T-helper 1 cell treated with Interleukin-12 subunit alpha and Interleukin-12 subunit beta and Interleukin-4 antibody, amounts not matched to agents 30 μg/mL and 1 μg/mL, for 36 hours (primary cell): ENCODE measurements at regions not wholly inside any gene's neighbourhood (a gene's known extent, or its start where the extent isn't known, plus 50 kb on each side); places are given as distances from the start of the nearest gene placed in this dataset.
"Not testable (repeated sequence)": the region's sequence is repeated elsewhere in the genome, so short reads cannot be mapped to it uniquely, and the experiment has no call there.

ENCODE experiments used
- H3K27ac Mint-ChIP-seq: one replicate; pipeline ENCODE4 v1.8.0; 2021; ENCODE audit warnings: mild to moderate bottlenecking, mixed read lengths
- H3K27me3 Mint-ChIP-seq: one replicate; pipeline ENCODE4 v1.8.0; 2021; ENCODE audit warnings: low read depth, mixed read lengths
- H3K36me3 Mint-ChIP-seq: one replicate; pipeline ENCODE4 v1.8.0; 2021; ENCODE audit warnings: low read depth, mixed read lengths
- H3K4me1 Mint-ChIP-seq: one replicate; pipeline ENCODE4 v1.8.0; 2021; ENCODE audit warnings: low read depth, mixed read lengths
- H3K4me3 Mint-ChIP-seq: one replicate; pipeline ENCODE4 v1.8.0; 2021; ENCODE audit warnings: mild to moderate bottlenecking, moderate library complexity, mixed read lengths
- H3K9me3 Mint-ChIP-seq: one replicate; pipeline ENCODE4 v1.8.0; 2021; ENCODE audit warnings: mixed read lengths

GRCh38 chr3:31081018-31081662, 186.7 kb upstream of the GADL1 start:
- no peak overlapping the region for H3K27ac Mint-ChIP-seq
- peaks cover 15% of the 10 kb centered on the region for H3K4me1 Mint-ChIP-seq
- H3K4me3 Mint-ChIP-seq: no peak overlapping the region
- peaks cover 7% of the 10 kb centered on the region for H3K27me3 Mint-ChIP-seq
- H3K36me3 Mint-ChIP-seq: no peaks in the 10 kb centered on the region
- no peaks in the 10 kb centered on the region for H3K9me3 Mint-ChIP-seq

- Mint-ChIP-seq H3K4me3 (no peak overlapping the region), H3K27me3 (peaks cover 3% of the 10 kb centered on the region), H3K4me1 (peaks cover 2% of the 10 kb centered on the region), H3K36me3 (no peaks in the 10 kb centered on the region), H3K27ac (no peak overlapping the region), H3K9me3 (no peaks in the 10 kb centered on the region)
These were observed 191.7 kb upstream of the GADL1 start for GRCh38 chr3:31086148-31086547.

GRCh38 chr3:31086698-31087097, 192.2 kb upstream of the GADL1 start:
- Mint-ChIP-seq H3K27ac (no peak overlapping the region), H3K36me3 (no peaks in the 10 kb centered on the region)

GRCh38 chr3:31091748-31092147, 197.3 kb upstream of the GADL1 start:
- Mint-ChIP-seq H3K4me1 (peaks cover 11% of the 10 kb centered on the region), H3K27ac (no peak overlapping the region)

More at GRCh38 chr3:31086698-31087097, 192.2 kb upstream of the GADL1 start:
- H3K27me3 Mint-ChIP-seq: peaks cover 3% of the 10 kb centered on the region
- H3K9me3 Mint-ChIP-seq: no peaks in the 10 kb centered on the region
- H3K4me3 Mint-ChIP-seq: no peak overlapping the region
- H3K4me1 Mint-ChIP-seq: peaks cover 1% of the 10 kb centered on the region

GRCh38 chr3:31092748-31093589, 198.5 kb upstream of the GADL1 start:
- no peaks in the 10 kb centered on the region for H3K9me3 Mint-ChIP-seq
- H3K27ac Mint-ChIP-seq: no peak overlapping the region
- no peaks in the 10 kb centered on the region for H3K36me3 Mint-ChIP-seq
- no peak overlapping the region for H3K4me3 Mint-ChIP-seq
- H3K4me1 Mint-ChIP-seq: peaks cover 19% of the 10 kb centered on the region
- peaks cover 4% of the 10 kb centered on the region for H3K27me3 Mint-ChIP-seq

More at GRCh38 chr3:31091748-31092147, 197.3 kb upstream of the GADL1 start:
- H3K4me3 Mint-ChIP-seq: no peak overlapping the region
- no peaks in the 10 kb centered on the region for H3K9me3 Mint-ChIP-seq
- peaks cover 4% of the 10 kb centered on the region for H3K27me3 Mint-ChIP-seq
- no peaks in the 10 kb centered on the region for H3K36me3 Mint-ChIP-seq

GRCh38 chr3:31093606-31094005, 199.1 kb upstream of the GADL1 start:
- Mint-ChIP-seq H3K27me3 (peaks cover 4% of the 10 kb centered on the region), H3K4me3 (no peak overlapping the region), H3K36me3 (peaks cover 2% of the 10 kb centered on the region), H3K27ac (no peak overlapping the region), H3K9me3 (no peaks in the 10 kb centered on the region), H3K4me1 (peaks cover 19% of the 10 kb centered on the region)

- Mint-ChIP-seq H3K27me3 (peaks cover 4% of the 10 kb centered on the region), H3K4me1 (peaks cover 19% of the 10 kb centered on the region), H3K4me3 (no peak overlapping the region), H3K36me3 (peaks cover 2% of the 10 kb centered on the region), H3K27ac (no peak overlapping the region), H3K9me3 (no peaks in the 10 kb centered on the region)
These were observed 199.6 kb upstream of the GADL1 start for GRCh38 chr3:31094048-31094447.

- Mint-ChIP-seq H3K9me3 (no peaks in the 10 kb centered on the region), H3K4me3 (no peak overlapping the region), H3K27ac (no peak overlapping the region), H3K36me3 (peaks cover 2% of the 10 kb centered on the region), H3K4me1 (peaks cover 18% of the 10 kb centered on the region), H3K27me3 (peaks cover 4% of the 10 kb centered on the region)
These were observed 200.8 kb upstream of the GADL1 start for GRCh38 chr3:31095255-31095654.

GRCh38 chr3:31096661-31097395, 202.4 kb upstream of the GADL1 start:
- H3K4me1 Mint-ChIP-seq: peaks cover 21% of the 10 kb centered on the region
- peaks cover 2% of the 10 kb centered on the region for H3K36me3 Mint-ChIP-seq
- no peak overlapping the region for H3K4me3 Mint-ChIP-seq

GRCh38 chr3:31100519-31100918, 206.1 kb upstream of the GADL1 start:
- H3K4me3 Mint-ChIP-seq: no peak overlapping the region
- peaks cover 25% of the 10 kb centered on the region for H3K4me1 Mint-ChIP-seq
- H3K27me3 Mint-ChIP-seq: no peaks in the 10 kb centered on the region

More at GRCh38 chr3:31096661-31097395, 202.4 kb upstream of the GADL1 start:
- no peak overlapping the region for H3K27ac Mint-ChIP-seq
- peaks cover 4% of the 10 kb centered on the region for H3K9me3 Mint-ChIP-seq
- peaks cover 4% of the 10 kb centered on the region for H3K27me3 Mint-ChIP-seq

GRCh38 chr3:31101285-31101684, 206.8 kb upstream of the GADL1 start:
- H3K4me3 Mint-ChIP-seq, H3K9me3 Mint-ChIP-seq, H3K27me3 Mint-ChIP-seq, H3K36me3 Mint-ChIP-seq: not testable (repeated sequence)
- H3K4me1 Mint-ChIP-seq: peaks cover 28% of the 10 kb centered on the region
- H3K27ac Mint-ChIP-seq: peak overlapping the region; percentile 34

More at GRCh38 chr3:31100519-31100918, 206.1 kb upstream of the GADL1 start:
- H3K36me3 Mint-ChIP-seq: peaks cover 2% of the 10 kb centered on the region
- H3K9me3 Mint-ChIP-seq: peaks cover 8% of the 10 kb centered on the region
- no peak overlapping the region for H3K27ac Mint-ChIP-seq

GRCh38 chr3:31102196-31102879, 207.9 kb upstream of the GADL1 start:
- H3K27ac Mint-ChIP-seq: no peak overlapping the region
- no peaks in the 10 kb centered on the region for H3K27me3 Mint-ChIP-seq
- H3K4me3 Mint-ChIP-seq: no peak overlapping the region
- H3K4me1 Mint-ChIP-seq: peaks cover 26% of the 10 kb centered on the region
- H3K36me3 Mint-ChIP-seq: peaks cover 2% of the 10 kb centered on the region
- H3K9me3 Mint-ChIP-seq: peaks cover 8% of the 10 kb centered on the region

- peaks cover 8% of the 10 kb centered on the region for H3K9me3 Mint-ChIP-seq
- H3K4me1 Mint-ChIP-seq: peaks cover 24% of the 10 kb centered on the region
- H3K27me3 Mint-ChIP-seq: no peaks in the 10 kb centered on the region
- H3K27ac Mint-ChIP-seq: no peak overlapping the region
- no peak overlapping the region for H3K4me3 Mint-ChIP-seq
- peaks cover 2% of the 10 kb centered on the region for H3K36me3 Mint-ChIP-seq
These were observed 208.7 kb upstream of the GADL1 start for GRCh38 chr3:31103181-31103580.

GRCh38 chr3:31103623-31104180, 209.2 kb upstream of the GADL1 start:
- H3K27ac Mint-ChIP-seq: no peak overlapping the region
- H3K9me3 Mint-ChIP-seq: peaks cover 11% of the 10 kb centered on the region
- peaks cover 24% of the 10 kb centered on the region for H3K4me1 Mint-ChIP-seq
- H3K36me3 Mint-ChIP-seq: no peaks in the 10 kb centered on the region
- H3K27me3 Mint-ChIP-seq: no peaks in the 10 kb centered on the region
- H3K4me3 Mint-ChIP-seq: no peak overlapping the region
